Peyer's patch (tissue), 4 donors: ENCODE measurements at regions not wholly inside any gene's neighbourhood (a gene's known extent, or its start where the extent isn't known, plus 50 kb on each side); places are given as distances from the start of the nearest gene placed in this dataset.

Experiments
- POLR2A ChIP-seq, 2 donors: fragments of 450-650 bp; IDR thresholded peaks; one replicate each; pipeline ENCODE4 v1.5.1; 2017; ENCODE audit warnings: antibody characterized with exemption in 2 of 2, mild to moderate bottlenecking in 2 of 2, moderate library complexity in 2 of 2
- TF ChIP-seq, protein P1 (sequence below), 6 experiments: fragments of 450-650 bp in 4 of 6; fragments of 200-600 bp in 2 of 6; sonication (generic) in 1 of 6; IDR thresholded peaks; one replicate each; pipeline ENCODE4 v1.5.1; 2017 to 2019; ENCODE audit warnings: antibody characterized with exemption in 6 of 6, mild to moderate bottlenecking in 3 of 6, moderate library complexity in 1 of 6

DNA sequence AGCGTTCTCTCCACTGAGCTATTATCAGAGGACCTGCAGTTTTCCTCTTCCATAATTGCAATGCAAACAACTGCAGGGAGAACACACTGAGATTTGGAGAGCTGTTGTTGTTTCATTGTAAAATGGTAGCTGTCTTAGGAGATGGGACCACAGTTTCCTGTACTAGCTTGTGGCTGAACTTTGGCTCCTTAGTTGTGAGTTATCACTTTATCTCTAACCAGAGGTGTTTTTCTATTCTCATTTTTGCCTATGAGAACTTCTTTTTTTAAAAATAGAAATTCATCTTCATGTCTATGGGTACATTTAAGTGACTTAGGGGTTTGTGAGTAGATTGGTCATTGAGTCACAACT lies 216.5 kb downstream of the SLC38A4 start:
- TF ChIP-seq, protein P1, sequence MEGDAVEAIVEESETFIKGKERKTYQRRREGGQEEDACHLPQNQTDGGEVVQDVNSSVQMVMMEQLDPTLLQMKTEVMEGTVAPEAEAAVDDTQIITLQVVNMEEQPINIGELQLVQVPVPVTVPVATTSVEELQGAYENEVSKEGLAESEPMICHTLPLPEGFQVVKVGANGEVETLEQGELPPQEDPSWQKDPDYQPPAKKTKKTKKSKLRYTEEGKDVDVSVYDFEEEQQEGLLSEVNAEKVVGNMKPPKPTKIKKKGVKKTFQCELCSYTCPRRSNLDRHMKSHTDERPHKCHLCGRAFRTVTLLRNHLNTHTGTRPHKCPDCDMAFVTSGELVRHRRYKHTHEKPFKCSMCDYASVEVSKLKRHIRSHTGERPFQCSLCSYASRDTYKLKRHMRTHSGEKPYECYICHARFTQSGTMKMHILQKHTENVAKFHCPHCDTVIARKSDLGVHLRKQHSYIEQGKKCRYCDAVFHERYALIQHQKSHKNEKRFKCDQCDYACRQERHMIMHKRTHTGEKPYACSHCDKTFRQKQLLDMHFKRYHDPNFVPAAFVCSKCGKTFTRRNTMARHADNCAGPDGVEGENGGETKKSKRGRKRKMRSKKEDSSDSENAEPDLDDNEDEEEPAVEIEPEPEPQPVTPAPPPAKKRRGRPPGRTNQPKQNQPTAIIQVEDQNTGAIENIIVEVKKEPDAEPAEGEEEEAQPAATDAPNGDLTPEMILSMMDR (IDR thresholded peaks at IDR 0.05), result no peak
- no peak for TF ChIP-seq POLR2A (IDR thresholded peaks at IDR 0.05)
